HG02884 (cell line): ENCODE measurements at regions not wholly inside any gene's neighbourhood (a gene's known extent, or its start where the extent isn't known, plus 50 kb on each side); places are given as distances from the start of the nearest gene placed in this dataset.
"Not testable (repeated sequence)": the region's sequence is repeated elsewhere in the genome, so short reads cannot be mapped to it uniquely, and the experiment has no call there.

ENCODE experiments used
- ATAC-seq: cut with Tn5 transposase; IDR thresholded peaks from one replicate; pipeline ENCODE4 v1.9.1; 2021; ENCODE audit warnings: mild to moderate bottlenecking, moderate library complexity; ENCODE audit not compliant: unreplicated experiment

GRCh38 chr6:15907220-15907913 is 221.5 kb upstream of the MYLIP start:
- ATAC-seq, result not testable (repeated sequence)

GRCh38 chr6:15906420-15907016 is 222.4 kb upstream of the MYLIP start:
- no peak for ATAC-seq

- no peak for ATAC-seq
These were observed 223.1 kb upstream of the MYLIP start for GRCh38 chr6:15905488-15906419.

- no peak for ATAC-seq
These were observed 224.1 kb upstream of the MYLIP start for GRCh38 chr6:15904651-15905376.

GRCh38 chr6:15901141-15902115 is 227.5 kb upstream of the MYLIP start:
- peak; percentile 85 for ATAC-seq

- no peak for ATAC-seq
These were observed 230.2 kb upstream of the MYLIP start for GRCh38 chr6:15898693-15899092.

- no peak for ATAC-seq
These were observed 231.6 kb upstream of the MYLIP start for GRCh38 chr6:15897063-15897876.

- ATAC-seq, result no peak
These were observed 232.3 kb upstream of the DTNBP1 start for GRCh38 chr6:15894973-15895725.

- no peak for ATAC-seq
These were observed 230.9 kb upstream of the DTNBP1 start for GRCh38 chr6:15893556-15894253.

- ATAC-seq, result no peak
These were observed 229.5 kb upstream of the DTNBP1 start for GRCh38 chr6:15892369-15892768.

- ATAC-seq, result no peak
These were observed 226.3 kb upstream of the DTNBP1 start for GRCh38 chr6:15888798-15889772.

- no peak for ATAC-seq
These were observed 224.9 kb upstream of the DTNBP1 start for GRCh38 chr6:15887491-15888461.

GRCh38 chr6:15885624-15886023 is 222.8 kb upstream of the DTNBP1 start:
- no peak for ATAC-seq

- ATAC-seq, result not testable (repeated sequence)
These were observed 220.8 kb upstream of the DTNBP1 start for GRCh38 chr6:15883593-15883992.

- no peak for ATAC-seq
These were observed 220.1 kb upstream of the DTNBP1 start for GRCh38 chr6:15882915-15883314.
